ENCODE measurements at regions not wholly inside any gene's neighbourhood (a gene's known extent, or its start where the extent isn't known, plus 50 kb on each side); places are given as distances from the start of the nearest gene placed in this dataset.
"Not testable (repeated sequence)": the region's sequence is repeated elsewhere in the genome, so short reads cannot be mapped to it uniquely, and the experiment has no call there.

DNA sequence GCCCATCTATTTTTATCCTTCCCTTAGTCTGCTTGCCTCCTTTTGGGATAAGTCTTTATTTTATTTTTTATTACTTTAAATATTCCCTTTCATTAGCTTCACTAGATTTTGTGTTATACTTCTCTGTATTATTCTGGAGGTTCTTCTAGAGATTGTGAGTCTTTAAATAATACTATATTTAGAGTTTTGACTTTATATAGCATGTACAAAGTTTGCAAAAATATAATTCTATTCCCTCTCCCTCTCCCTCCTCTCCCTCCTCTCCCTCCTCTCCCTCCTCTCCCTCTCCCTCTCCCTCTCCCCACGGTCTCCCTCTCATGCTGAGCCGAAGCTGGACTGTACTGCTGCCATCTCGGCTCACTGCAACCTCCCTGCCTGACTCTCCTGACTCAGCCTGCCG, 298.5 kb upstream of the DYNLRB2 start:
- not testable (repeated sequence) for TF ChIP-seq CTCF, POLR2A (IDR thresholded peaks at IDR 0.05)

All from Peyer's patch (tissue), 4 donors.